ENCODE measurements at regions not wholly inside any gene's neighbourhood (a gene's known extent, or its start where the extent isn't known, plus 50 kb on each side); places are given as distances from the start of the nearest gene placed in this dataset.

- CTCF ChIA-PET: interaction anchor here (0.9 kb wide), 1 partner anchor 380 kb away, joined by 3 read pairs; no protein-coding TSS in a partner anchor
- no peak for DNase-seq (ENCODE audit: low spot score)
- no peak for TF ChIP-seq CTCF (conservative IDR thresholded peaks at IDR 0.05; ENCODE audit: low read depth)
- no peak overlapping the region for H3K27ac ChIP-seq
- POLR2A ChIA-PET (ENCODE audit: low non-redundant PET): no interaction called here
These were observed 130.2 kb upstream of the SESN3 start for GRCh38 chr11:95361180-95361579.

- H3K27ac ChIP-seq: no peak overlapping the region
- ChIA-PET POLR2A (ENCODE audit: low non-redundant PET) (no interaction called here), CTCF (interaction anchor here (0.7 to 0.9 kb wide), 2 partner anchors 105 to 380 kb away, joined by 3 read pairs; no protein-coding TSS in a partner anchor)
- DNase-seq (ENCODE audit: low spot score): no peak
- no peak for TF ChIP-seq CTCF (conservative IDR thresholded peaks at IDR 0.05; ENCODE audit: low read depth)
These were observed 129.5 kb upstream of the SESN3 start for GRCh38 chr11:95360377-95361075.

GRCh38 chr11:95359756-95360155 is 128.8 kb upstream of the SESN3 start:
- ChIA-PET POLR2A (ENCODE audit: low non-redundant PET) (no interaction called here), CTCF (interaction anchor here (0.6 to 0.7 kb wide), 2 partner anchors 29 to 106 kb away, joined by 3 read pairs; no protein-coding TSS in a partner anchor)
- no peak for DNase-seq (ENCODE audit: low spot score)
- H3K27ac ChIP-seq: no peak overlapping the region
- no peak for TF ChIP-seq CTCF (conservative IDR thresholded peaks at IDR 0.05; ENCODE audit: low read depth)

GRCh38 chr11:95359341-95359663 is 128.3 kb upstream of the SESN3 start:
- CTCF ChIA-PET: interaction anchor here (0.6 kb wide), 1 partner anchor 30 kb away, joined by 3 read pairs; no protein-coding TSS in a partner anchor
- POLR2A ChIA-PET (ENCODE audit: low non-redundant PET): no interaction called here
- no peak overlapping the region for H3K27ac ChIP-seq
- DNase-seq (ENCODE audit: low spot score): no peak
- TF ChIP-seq CTCF (conservative IDR thresholded peaks at IDR 0.05; ENCODE audit: low read depth): no peak

GRCh38 chr11:95358511-95359340 is 127.7 kb upstream of the SESN3 start:
- ChIA-PET POLR2A (ENCODE audit: low non-redundant PET) (no interaction called here), CTCF (interaction anchor here (0.6 to 0.9 kb wide), 2 partner anchors 30 to 56 kb away, joined by 3 read pairs; no protein-coding TSS in a partner anchor)
- no peak for DNase-seq (ENCODE audit: low spot score)
- TF ChIP-seq CTCF (conservative IDR thresholded peaks at IDR 0.05; ENCODE audit: low read depth): no peak
- no peak overlapping the region for H3K27ac ChIP-seq

GRCh38 chr11:95354304-95354703 is 123.3 kb upstream of the SESN3 start:
- TF ChIP-seq CTCF (conservative IDR thresholded peaks at IDR 0.05; ENCODE audit: low read depth): no peak
- ChIA-PET POLR2A (ENCODE audit: low non-redundant PET) (no interaction called here), CTCF (no interaction called here)
- H3K27ac ChIP-seq: no peak overlapping the region
- DNase-seq (ENCODE audit: low spot score): no peak

Data from RWPE1 (cell line).